ENCODE measurements at regions not wholly inside any gene's neighbourhood (a gene's known extent, or its start where the extent isn't known, plus 50 kb on each side); places are given as distances from the start of the nearest gene placed in this dataset.
A peak's percentile ranks its signal among the peaks of the same experiment; 100 is the strongest.
"Not testable (repeated sequence)": the region's sequence is repeated elsewhere in the genome, so short reads cannot be mapped to it uniquely, and the experiment has no call there.

- DNase-seq (ENCODE audit: low read depth in 2 of 3, low spot score in 2 of 3), result no peak
Observed at GRCh38 chrX:773292-774025, 142.9 kb downstream of the SHOX start.

- no peak for DNase-seq (ENCODE audit: low read depth in 2 of 3, low spot score in 2 of 3)
Observed at GRCh38 chrX:771536-771935, 140.9 kb downstream of the SHOX start.

GRCh38 chrX:769796-770195, 139.2 kb downstream of the SHOX start:
- no peak for DNase-seq (ENCODE audit: low read depth in 2 of 3, low spot score in 2 of 3)

GRCh38 chrX:768596-768995, 138.0 kb downstream of the SHOX start:
- no peak for DNase-seq (ENCODE audit: low read depth in 2 of 3, low spot score in 2 of 3)

GRCh38 chrX:758917-759316, 128.3 kb downstream of the SHOX start:
- no peak for DNase-seq (ENCODE audit: low read depth in 2 of 3, low spot score in 2 of 3)

GRCh38 chrX:750812-751211, 120.2 kb downstream of the SHOX start:
- no peak for DNase-seq (ENCODE audit: low read depth in 2 of 3, low spot score in 2 of 3)

GRCh38 chrX:750263-750662, 119.7 kb downstream of the SHOX start:
- DNase-seq (ENCODE audit: low read depth in 2 of 3, low spot score in 2 of 3), result no peak

GRCh38 chrX:747176-747575, 116.6 kb downstream of the SHOX start:
- no peak for DNase-seq (ENCODE audit: low read depth in 2 of 3, low spot score in 2 of 3)

GRCh38 chrX:739611-740010, 109.0 kb downstream of the SHOX start:
- DNase-seq (ENCODE audit: low read depth in 2 of 3, low spot score in 2 of 3), result no peak

GRCh38 chrX:737021-737420, 106.4 kb downstream of the SHOX start:
- DNase-seq (ENCODE audit: low read depth in 2 of 3, low spot score in 2 of 3), result not testable (repeated sequence)

- DNase-seq (ENCODE audit: low read depth in 2 of 3, low spot score in 2 of 3), result no peak
Observed at GRCh38 chrX:734362-734761, 103.8 kb downstream of the SHOX start.

GRCh38 chrX:733961-734360, 103.4 kb downstream of the SHOX start:
- DNase-seq (ENCODE audit: low read depth in 2 of 3, low spot score in 2 of 3), result no peak

- DNase-seq (ENCODE audit: low read depth in 2 of 3, low spot score in 2 of 3), result no peak
Observed at GRCh38 chrX:729583-730409, 99.2 kb downstream of the SHOX start.

GRCh38 chrX:729101-729500, 98.5 kb downstream of the SHOX start:
- not testable (repeated sequence) for DNase-seq (ENCODE audit: low read depth in 2 of 3, low spot score in 2 of 3)

GRCh38 chrX:728639-729038, 98.0 kb downstream of the SHOX start:
- not testable (repeated sequence) for DNase-seq (ENCODE audit: low read depth in 2 of 3, low spot score in 2 of 3)

- peak in 2 of 3 donors; percentile 4 to 30 for DNase-seq (ENCODE audit: low read depth in 2 of 3, low spot score in 2 of 3)
Observed at GRCh38 chrX:727738-728621, 97.4 kb downstream of the SHOX start.

- peak in 1 of 3 donors; percentile 12 for DNase-seq (ENCODE audit: low read depth in 2 of 3, low spot score in 2 of 3)
Observed at GRCh38 chrX:725971-726370, 95.4 kb downstream of the SHOX start.

- peak in 1 of 3 donors; percentile 36 for DNase-seq (ENCODE audit: low read depth in 2 of 3, low spot score in 2 of 3)
Observed at GRCh38 chrX:724256-724655, 93.7 kb downstream of the SHOX start.

- DNase-seq (ENCODE audit: low read depth in 2 of 3, low spot score in 2 of 3), result no peak
Observed at GRCh38 chrX:723781-724180, 93.2 kb downstream of the SHOX start.

GRCh38 chrX:721354-721753, 90.8 kb downstream of the SHOX start:
- DNase-seq (ENCODE audit: low read depth in 2 of 3, low spot score in 2 of 3), result no peak

GRCh38 chrX:720825-721224, 90.2 kb downstream of the SHOX start:
- DNase-seq (ENCODE audit: low read depth in 2 of 3, low spot score in 2 of 3), result no peak

Measured in hematopoietic multipotent progenitor cell (in vitro differentiated cells).